Muscle of leg (tissue), 3 donors: ENCODE measurements at regions not wholly inside any gene's neighbourhood (a gene's known extent, or its start where the extent isn't known, plus 50 kb on each side); places are given as distances from the start of the nearest gene placed in this dataset.

ENCODE experiments used
- DNase-seq: peaks from one replicate; pipeline ENCODE4 v3.0.0; 2013
- H3K27ac ChIP-seq: one replicate; pipeline ENCODE4 v1.5.1; 2013; ENCODE audit warnings: mild to moderate bottlenecking, low read length, control low read depth
- H3K27me3 ChIP-seq: one replicate; pipeline ENCODE4 v1.6.1; 2013; ENCODE audit warnings: low read length; ENCODE audit not compliant: control insufficient read depth, insufficient read depth
- H3K36me3 ChIP-seq: one replicate; pipeline ENCODE4 v1.6.1; 2013; ENCODE audit warnings: low read length; ENCODE audit not compliant: control insufficient read depth, insufficient read depth
- H3K4me1 ChIP-seq: one replicate; pipeline ENCODE4 v1.6.1; 2013; ENCODE audit warnings: low read length; ENCODE audit not compliant: control insufficient read depth, insufficient read depth
- H3K4me3 ChIP-seq: one replicate; pipeline ENCODE4 v1.5.1; 2013; ENCODE audit warnings: low read length, control low read depth
- H3K9me3 ChIP-seq: replicated peaks from 2 replicates; pipeline ENCODE4 v1.6.1; 2013; ENCODE audit warnings: low read depth, low read length; ENCODE audit not compliant: control insufficient read depth
- WGBS: methylation state at CpG from one replicate; pipeline ENCODE4 v1.1.5; 2013; ENCODE audit warnings: missing lambda C conversion rate; ENCODE audit not compliant: insufficient coverage; 5-methylcytosine and 5-hydroxymethylcytosine counted together

DNA sequence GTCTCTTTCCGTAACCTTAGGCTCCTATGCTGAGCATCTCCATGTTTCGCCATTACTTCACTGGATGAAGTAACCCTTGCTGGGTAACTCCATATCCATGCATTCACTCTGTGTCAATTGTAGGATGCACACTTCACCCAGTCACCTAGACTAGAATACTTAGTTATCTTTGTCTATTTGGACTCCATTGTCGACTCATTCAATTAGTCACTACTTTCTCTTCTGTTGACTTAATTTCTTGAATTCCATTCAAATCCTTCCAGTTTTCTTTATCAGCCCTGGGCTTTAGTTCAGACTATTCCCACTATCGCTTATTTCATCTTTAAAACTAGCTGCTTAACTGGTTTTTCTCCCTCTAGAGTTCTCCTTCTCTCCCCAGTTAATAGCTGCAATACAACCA is 111.3 kb upstream of the TNS3 start:
- Histone ChIP-seq H3K4me1 (peaks cover 2% of the 10 kb centered on the region), H3K36me3 (no peaks in the 10 kb centered on the region), H3K27ac (no peak overlapping the region), H3K27me3 (no peaks in the 10 kb centered on the region), H3K9me3 (no peaks in the 10 kb centered on the region), H3K4me3 (no peak overlapping the region)
- no peak for DNase-seq
- 98% methylated on average over 4 of the region's 4 CpGs for WGBS

DNA sequence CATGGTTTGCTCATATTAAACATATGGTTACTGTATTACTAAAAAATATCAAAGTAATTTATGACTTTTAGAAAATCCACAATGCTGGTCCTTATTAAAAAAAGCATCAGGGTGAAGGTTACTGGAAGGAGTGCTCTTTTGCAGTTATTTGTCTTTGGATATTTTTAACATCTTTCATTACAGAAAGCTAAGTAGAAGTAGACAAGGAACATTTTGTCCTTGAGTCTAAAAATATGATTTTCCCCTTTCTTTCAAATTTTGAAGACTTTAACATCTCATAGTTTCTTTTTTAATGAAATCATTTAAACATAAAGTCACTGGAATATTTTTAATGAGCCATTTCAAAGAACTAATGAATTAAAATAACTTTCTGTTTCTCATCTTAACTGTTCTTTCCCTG is 110.1 kb upstream of the TNS3 start:
- no peak overlapping the region for H3K27ac ChIP-seq
- H3K36me3 ChIP-seq: no peaks in the 10 kb centered on the region
- no peaks in the 10 kb centered on the region for H3K27me3 ChIP-seq

DNA sequence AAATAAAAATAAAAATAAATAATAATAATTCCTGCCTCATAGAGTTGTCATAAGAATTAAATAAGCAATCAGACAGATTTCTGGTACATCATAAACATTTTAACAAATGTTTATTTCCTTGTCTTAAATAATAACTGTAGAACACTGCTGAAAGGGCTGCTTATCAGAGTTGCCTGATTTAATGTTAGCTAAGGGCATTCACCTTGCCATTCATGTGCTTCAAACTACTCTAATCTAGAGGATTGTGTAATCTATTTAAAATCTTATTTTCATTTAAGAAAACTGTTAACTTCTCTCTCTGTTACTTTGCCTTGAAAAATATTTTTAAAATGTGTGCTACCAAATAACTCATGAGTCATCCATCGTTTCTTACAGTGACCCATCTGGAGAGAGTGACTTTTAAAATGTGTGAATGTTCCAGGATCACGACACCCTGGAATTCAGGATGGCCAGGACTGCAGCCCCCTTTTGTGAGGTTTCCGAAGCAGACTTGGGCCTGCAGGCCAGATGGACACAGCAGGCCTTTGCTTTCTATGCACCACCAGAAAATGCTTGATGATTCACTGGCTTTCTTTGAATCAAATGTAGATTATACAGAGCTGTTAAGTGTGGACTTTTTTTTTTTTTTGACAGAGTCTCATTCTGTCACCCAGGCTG is 109.1 kb upstream of the TNS3 start:
- Histone ChIP-seq H3K4me1 (peaks cover 2% of the 10 kb centered on the region), H3K36me3 (no peaks in the 10 kb centered on the region), H3K9me3 (no peaks in the 10 kb centered on the region), H3K4me3 (no peak overlapping the region), H3K27me3 (no peaks in the 10 kb centered on the region), H3K27ac (no peak overlapping the region)
- DNase-seq: peak; percentile 71
- no CpG with 5 or more reads among the region's 3 CpGs for WGBS

More for the DNA sequence above, 110.1 kb upstream of the TNS3 start:
- peak; percentile 56 for DNase-seq
- Histone ChIP-seq H3K9me3 (no peaks in the 10 kb centered on the region), H3K4me3 (no peak overlapping the region), H3K4me1 (peaks cover 2% of the 10 kb centered on the region)

DNA sequence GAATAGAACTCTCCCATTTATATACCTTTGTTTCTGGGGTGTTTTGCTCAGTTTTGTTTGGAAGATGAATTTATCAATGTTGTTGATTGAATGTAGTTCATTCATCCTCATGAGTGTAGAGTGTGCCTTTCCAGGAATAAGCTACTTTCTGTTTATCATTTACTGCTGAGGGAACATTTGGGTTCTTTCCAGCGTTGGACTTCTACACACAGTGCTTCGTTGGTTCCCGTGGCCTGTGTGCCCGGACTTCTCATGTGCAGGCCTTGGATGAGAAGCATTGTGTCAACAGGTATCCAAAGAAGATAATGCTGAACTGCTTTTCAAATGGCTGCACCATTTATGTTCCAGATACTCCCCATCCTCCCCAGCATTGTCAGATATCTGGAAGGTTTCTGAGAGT is 107.6 kb upstream of the TNS3 start:
- no peak overlapping the region for H3K27ac ChIP-seq
- H3K27me3 ChIP-seq: no peaks in the 10 kb centered on the region
- no peaks in the 10 kb centered on the region for H3K9me3 ChIP-seq
- H3K36me3 ChIP-seq: no peaks in the 10 kb centered on the region
- H3K4me3 ChIP-seq: no peak overlapping the region
- H3K4me1 ChIP-seq: peaks cover 2% of the 10 kb centered on the region
- no CpG with 5 or more reads among the region's 4 CpGs for WGBS
- DNase-seq: no peak

DNA sequence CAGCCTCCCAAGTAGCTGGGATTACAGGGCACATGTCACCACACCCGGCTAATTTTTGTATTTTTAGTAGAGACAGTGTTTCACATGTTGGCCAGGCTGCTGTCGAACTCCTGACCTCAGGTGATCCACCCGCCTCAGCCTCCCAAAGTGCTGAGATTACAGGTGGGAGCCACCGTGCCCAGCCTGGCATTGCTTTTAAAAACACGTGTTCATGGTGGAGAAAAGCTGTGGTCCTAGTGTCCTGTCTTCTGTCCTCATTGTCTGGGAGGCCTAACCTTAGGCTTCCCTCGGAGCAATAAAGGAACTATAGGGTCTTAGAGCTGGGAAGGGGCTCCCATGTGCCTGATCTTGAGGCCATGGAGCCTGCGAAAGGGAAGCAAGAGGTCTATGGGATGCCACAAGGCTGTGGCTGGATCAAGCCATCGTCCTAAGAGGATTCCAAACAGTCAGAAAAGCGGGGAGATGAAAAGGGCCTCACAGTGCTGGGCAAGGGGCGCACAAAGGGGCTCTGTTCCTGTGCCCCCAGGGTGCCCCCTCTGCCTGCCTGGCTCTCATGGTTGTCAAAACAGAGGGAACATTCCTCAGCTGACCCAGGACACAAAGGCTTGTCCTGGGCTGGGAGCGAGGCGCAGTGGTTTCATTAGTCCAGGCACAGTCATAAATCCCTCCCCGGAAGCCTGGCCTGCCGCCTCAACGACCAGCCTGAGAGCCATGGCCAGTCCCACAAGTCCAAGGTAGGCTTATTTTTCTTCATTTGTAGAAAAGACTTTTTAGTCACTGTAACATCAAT is 106.6 kb upstream of the TNS3 start:
- no peak overlapping the region for H3K27ac ChIP-seq
- 80% methylated on average over 11 of the region's 15 CpGs for WGBS
- H3K9me3 ChIP-seq: no peaks in the 10 kb centered on the region
- H3K36me3 ChIP-seq: no peaks in the 10 kb centered on the region
- no peaks in the 10 kb centered on the region for H3K27me3 ChIP-seq
- H3K4me3 ChIP-seq: no peak overlapping the region
- no peak for DNase-seq
- H3K4me1 ChIP-seq: peaks cover 2% of the 10 kb centered on the region

DNA sequence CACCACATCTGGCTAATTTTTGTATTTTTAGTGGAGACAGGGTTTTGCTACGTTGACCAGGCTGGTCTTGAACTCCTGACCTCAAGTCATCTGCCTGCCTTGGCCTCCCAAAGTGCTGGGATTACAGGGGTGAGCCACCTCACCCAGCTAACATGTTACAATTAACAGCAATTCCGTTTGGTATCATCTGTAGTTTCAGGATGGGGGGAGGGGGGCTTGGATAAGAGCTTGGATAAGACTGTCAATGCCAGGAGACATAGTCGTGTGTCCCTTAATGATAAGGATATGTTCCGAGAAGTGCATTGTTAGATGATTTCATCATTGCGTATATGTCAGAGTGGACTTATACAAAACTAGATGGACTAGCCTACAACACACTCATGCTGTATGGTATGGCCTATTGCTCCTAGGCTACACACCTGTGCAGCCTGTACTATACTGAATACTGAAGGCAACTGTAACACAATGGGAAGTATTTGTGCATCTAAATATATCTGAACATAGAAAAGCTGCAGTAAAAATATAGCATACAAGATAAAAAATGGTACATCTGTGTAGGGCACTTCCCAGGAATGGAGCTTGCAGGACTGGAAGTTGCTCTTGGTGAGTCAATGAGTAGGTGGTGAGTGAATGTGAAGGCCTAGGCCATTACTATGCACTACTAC is 103.9 kb upstream of the TNS3 start:
- Histone ChIP-seq H3K27me3 (no peaks in the 10 kb centered on the region), H3K36me3 (no peaks in the 10 kb centered on the region), H3K4me1 (no peaks in the 10 kb centered on the region), H3K27ac (no peak overlapping the region), H3K4me3 (no peak overlapping the region), H3K9me3 (no peaks in the 10 kb centered on the region)
- WGBS: no CpG with 5 or more reads among the region's 5 CpGs
- no peak for DNase-seq

DNA sequence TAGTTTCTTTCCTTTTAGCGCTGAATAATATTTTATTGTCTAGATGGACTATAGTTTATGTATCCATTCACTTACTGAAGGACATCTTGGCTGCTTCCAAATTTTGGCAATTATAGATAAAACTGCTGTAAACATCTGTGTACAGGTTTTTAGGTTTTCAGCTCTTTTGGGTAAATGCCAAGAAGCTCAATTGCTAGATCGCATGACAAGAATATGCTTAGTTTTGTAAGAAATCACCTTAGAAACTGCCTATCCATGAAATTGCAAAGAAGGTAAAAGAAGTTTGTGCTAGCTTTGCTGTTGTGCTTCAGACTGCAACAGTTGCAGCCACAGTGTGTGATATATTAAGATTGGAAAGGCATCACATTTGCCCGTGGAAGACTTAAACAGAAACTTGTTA is 103.2 kb upstream of the TNS3 start:
- no peaks in the 10 kb centered on the region for H3K27me3 ChIP-seq
- no peak for DNase-seq

DNA sequence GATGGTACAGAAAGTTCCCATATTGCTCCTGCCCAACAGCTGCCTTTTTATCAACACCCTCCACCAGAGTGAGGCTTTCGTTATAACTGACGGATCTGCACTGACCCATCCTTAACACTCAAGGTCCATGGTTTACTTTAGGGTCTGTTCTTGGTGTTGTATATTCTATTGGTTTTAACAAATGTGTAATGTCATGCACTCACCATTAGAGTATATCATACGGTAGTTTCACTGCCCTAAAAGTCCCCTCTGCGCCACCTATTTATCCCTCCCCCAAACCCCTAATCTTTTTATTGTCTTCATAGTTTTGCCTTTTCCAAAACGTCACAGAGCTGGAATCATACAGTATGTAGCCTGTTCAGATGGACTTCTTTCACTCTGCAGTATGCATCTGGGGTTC is 102.8 kb upstream of the TNS3 start:
- Histone ChIP-seq H3K9me3 (no peaks in the 10 kb centered on the region), H3K27ac (no peak overlapping the region), H3K27me3 (no peaks in the 10 kb centered on the region), H3K4me1 (no peaks in the 10 kb centered on the region), H3K4me3 (no peak overlapping the region), H3K36me3 (no peaks in the 10 kb centered on the region)
- 90% methylated on average over 2 of the region's 5 CpGs for WGBS
- no peak for DNase-seq

More for the DNA sequence above, 103.2 kb upstream of the TNS3 start:
- no peak overlapping the region for H3K4me3 ChIP-seq
- H3K4me1 ChIP-seq: no peaks in the 10 kb centered on the region
- no peak overlapping the region for H3K27ac ChIP-seq
- H3K36me3 ChIP-seq: no peaks in the 10 kb centered on the region
- 45% methylated on average over 2 of the region's 3 CpGs for WGBS
- H3K9me3 ChIP-seq: no peaks in the 10 kb centered on the region

DNA sequence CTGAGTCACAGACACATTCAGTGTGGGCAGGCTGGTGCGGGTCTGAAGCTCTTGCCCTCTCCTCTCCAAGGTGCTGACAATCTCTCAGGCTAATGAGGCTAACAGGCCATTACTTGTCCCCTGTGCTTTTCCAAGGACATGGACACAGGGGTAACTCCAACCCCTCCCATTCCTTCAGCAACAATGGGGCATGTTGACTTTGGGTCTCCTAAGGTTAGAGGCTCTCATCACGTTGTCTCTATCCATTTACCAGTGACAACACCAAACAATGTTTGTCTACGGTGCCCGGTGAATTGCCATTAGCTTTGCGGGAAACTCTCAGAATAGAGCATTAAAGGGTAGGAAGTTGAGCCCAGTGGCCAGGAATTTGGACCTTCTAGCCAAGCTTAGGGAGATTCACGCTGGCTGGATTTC is 101.6 kb upstream of the TNS3 start:
- Histone ChIP-seq H3K27me3 (no peaks in the 10 kb centered on the region), H3K4me3 (no peak overlapping the region), H3K27ac (no peak overlapping the region), H3K9me3 (no peaks in the 10 kb centered on the region), H3K4me1 (no peaks in the 10 kb centered on the region), H3K36me3 (no peaks in the 10 kb centered on the region)
- 83% methylated on average over 2 of the region's 6 CpGs for WGBS
- DNase-seq: no peak

DNA sequence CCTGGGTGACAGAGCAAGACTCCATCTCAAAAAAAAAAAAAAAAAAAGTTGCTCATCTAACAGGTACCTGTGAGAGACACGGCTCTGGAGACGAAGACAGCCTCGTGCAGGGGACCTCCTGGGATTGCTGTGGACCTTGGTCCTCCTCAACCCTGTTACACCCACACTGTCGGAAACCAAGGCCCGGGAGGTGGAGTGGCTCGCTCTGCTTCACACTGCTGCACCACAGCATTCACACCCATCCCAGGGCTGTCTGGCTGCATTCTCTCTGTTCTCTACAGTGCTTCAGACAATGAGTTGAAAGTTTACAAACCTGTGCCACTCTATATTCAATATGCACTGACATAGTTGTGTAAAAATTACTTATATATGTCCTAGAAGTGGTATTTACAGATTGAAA is 101.0 kb upstream of the TNS3 start:
- Histone ChIP-seq H3K36me3 (no peaks in the 10 kb centered on the region), H3K27ac (no peak overlapping the region), H3K4me3 (no peak overlapping the region), H3K4me1 (no peaks in the 10 kb centered on the region), H3K27me3 (no peaks in the 10 kb centered on the region), H3K9me3 (no peaks in the 10 kb centered on the region)
- DNase-seq: no peak
- WGBS: 91% methylated on average over 5 of the region's 6 CpGs
